ENCODE measurements at regions not wholly inside any gene's neighbourhood (a gene's known extent, or its start where the extent isn't known, plus 50 kb on each side); places are given as distances from the start of the nearest gene placed in this dataset.
A peak's percentile ranks its signal among the peaks of the same experiment; 100 is the strongest.
"Not testable (repeated sequence)": the region's sequence is repeated elsewhere in the genome, so short reads cannot be mapped to it uniquely, and the experiment has no call there.

GRCh38 chr13:87976650-87977049 lies 305.5 kb downstream of the SLITRK5 start:
- not testable (repeated sequence) for DNase-seq (ENCODE audit: low read depth)

- DNase-seq (ENCODE audit: low read depth), result no peak
Observed at GRCh38 chr13:87981416-87981815, 310.2 kb downstream of the SLITRK5 start.

GRCh38 chr13:87982400-87982799 lies 311.2 kb downstream of the SLITRK5 start:
- no peak for DNase-seq (ENCODE audit: low read depth)

GRCh38 chr13:87986639-87987250 lies 315.6 kb downstream of the SLITRK5 start:
- no peak for DNase-seq (ENCODE audit: low read depth)

- DNase-seq (ENCODE audit: low read depth), result no peak
Observed at GRCh38 chr13:87998081-87998480, 326.9 kb downstream of the SLITRK5 start.

GRCh38 chr13:87999240-87999700 lies 328.1 kb downstream of the SLITRK5 start:
- DNase-seq (ENCODE audit: low read depth), result peak; percentile 13

GRCh38 chr13:87999788-88000187 lies 328.6 kb downstream of the SLITRK5 start:
- no peak for DNase-seq (ENCODE audit: low read depth)

- no peak for DNase-seq (ENCODE audit: low read depth)
Observed at GRCh38 chr13:88000239-88000638, 329.1 kb downstream of the SLITRK5 start.

GRCh38 chr13:88000787-88001186 lies 329.6 kb downstream of the SLITRK5 start:
- DNase-seq (ENCODE audit: low read depth), result no peak

GRCh38 chr13:88005188-88005587 lies 334.0 kb downstream of the SLITRK5 start:
- no peak for DNase-seq (ENCODE audit: low read depth)

- DNase-seq (ENCODE audit: low read depth), result no peak
Observed at GRCh38 chr13:88014527-88014926, 343.4 kb downstream of the SLITRK5 start.

- no peak for DNase-seq (ENCODE audit: low read depth)
Observed at GRCh38 chr13:88022431-88023208, 351.4 kb downstream of the SLITRK5 start.

GRCh38 chr13:88026241-88026640 lies 355.1 kb downstream of the SLITRK5 start:
- no peak for DNase-seq (ENCODE audit: low read depth)

- DNase-seq (ENCODE audit: low read depth), result peak; percentile 1
Observed at GRCh38 chr13:88031980-88032559, 360.9 kb downstream of the SLITRK5 start.

GRCh38 chr13:88036205-88036604 lies 365.0 kb downstream of the SLITRK5 start:
- DNase-seq (ENCODE audit: low read depth), result not testable (repeated sequence)

- DNase-seq (ENCODE audit: low read depth), result peak; percentile 0
Observed at GRCh38 chr13:88042489-88042888, 371.3 kb downstream of the SLITRK5 start.

- DNase-seq (ENCODE audit: low read depth), result no peak
Observed at GRCh38 chr13:88051746-88052482, 380.7 kb downstream of the SLITRK5 start.

GRCh38 chr13:88063741-88064140 lies 392.6 kb downstream of the SLITRK5 start:
- no peak for DNase-seq (ENCODE audit: low read depth)

GRCh38 chr13:88066847-88067246 lies 395.7 kb downstream of the SLITRK5 start:
- DNase-seq (ENCODE audit: low read depth), result no peak

- DNase-seq (ENCODE audit: low read depth), result no peak
Observed at GRCh38 chr13:88068316-88068715, 397.1 kb downstream of the SLITRK5 start.

GRCh38 chr13:88068975-88069374 lies 397.8 kb downstream of the SLITRK5 start:
- DNase-seq (ENCODE audit: low read depth), result no peak

- no peak for DNase-seq (ENCODE audit: low read depth)
Observed at GRCh38 chr13:88071371-88071770, 400.2 kb downstream of the SLITRK5 start.

All from M059J (cell line).